Prostate gland (tissue), 2 donors: ENCODE measurements at regions not wholly inside any gene's neighbourhood (a gene's known extent, or its start where the extent isn't known, plus 50 kb on each side); places are given as distances from the start of the nearest gene placed in this dataset.

Source experiments
- POLR2A ChIP-seq: fragments of 450-650 bp; IDR thresholded peaks from one replicate; pipeline ENCODE4 v1.6.1; 2016; ENCODE audit warnings: antibody characterized with exemption, mild to moderate bottlenecking
- POLR2AphosphoS5 ChIP-seq: sonication (generic); formaldehyde crosslinking; IDR thresholded peaks from one replicate; pipeline ENCODE4 v1.6.1; 2017; ENCODE audit warnings: antibody characterized with exemption
- TF ChIP-seq, protein P1 (sequence below), 4 experiments: fragments of 200-600 bp in 2 of 4; fragments of 450-650 bp in 2 of 4; sonication (generic) in 2 of 4; IDR thresholded peaks; 1 replicate in 3 of 4; 2 replicates in 1 of 4; pipeline ENCODE4 v1.5.1; 2016 to 2019; ENCODE audit warnings: antibody characterized with exemption in 4 of 4, mild to moderate bottlenecking in 2 of 4, moderate library complexity in 2 of 4

DNA sequence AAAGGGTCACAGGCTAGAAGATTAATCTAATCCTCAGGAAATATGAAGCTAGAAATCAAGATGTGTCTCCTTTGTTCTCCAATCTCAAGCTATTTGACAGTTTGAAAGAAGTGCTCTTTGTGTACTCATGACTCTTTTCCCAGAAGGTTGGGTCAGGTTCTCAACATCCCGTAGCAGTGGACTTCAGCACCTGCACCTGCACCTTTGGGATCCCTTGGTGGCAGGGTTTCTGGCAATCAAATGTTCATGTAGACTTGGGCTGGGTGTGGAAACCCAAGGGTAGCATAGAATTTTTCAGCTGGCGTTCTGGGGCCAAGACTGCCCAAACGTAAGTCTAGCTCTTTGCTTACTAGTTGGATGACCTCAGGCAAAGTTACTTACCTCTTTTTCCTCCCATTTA lies 134.4 kb downstream of the ADRA2A start:
- TF ChIP-seq, protein P1, sequence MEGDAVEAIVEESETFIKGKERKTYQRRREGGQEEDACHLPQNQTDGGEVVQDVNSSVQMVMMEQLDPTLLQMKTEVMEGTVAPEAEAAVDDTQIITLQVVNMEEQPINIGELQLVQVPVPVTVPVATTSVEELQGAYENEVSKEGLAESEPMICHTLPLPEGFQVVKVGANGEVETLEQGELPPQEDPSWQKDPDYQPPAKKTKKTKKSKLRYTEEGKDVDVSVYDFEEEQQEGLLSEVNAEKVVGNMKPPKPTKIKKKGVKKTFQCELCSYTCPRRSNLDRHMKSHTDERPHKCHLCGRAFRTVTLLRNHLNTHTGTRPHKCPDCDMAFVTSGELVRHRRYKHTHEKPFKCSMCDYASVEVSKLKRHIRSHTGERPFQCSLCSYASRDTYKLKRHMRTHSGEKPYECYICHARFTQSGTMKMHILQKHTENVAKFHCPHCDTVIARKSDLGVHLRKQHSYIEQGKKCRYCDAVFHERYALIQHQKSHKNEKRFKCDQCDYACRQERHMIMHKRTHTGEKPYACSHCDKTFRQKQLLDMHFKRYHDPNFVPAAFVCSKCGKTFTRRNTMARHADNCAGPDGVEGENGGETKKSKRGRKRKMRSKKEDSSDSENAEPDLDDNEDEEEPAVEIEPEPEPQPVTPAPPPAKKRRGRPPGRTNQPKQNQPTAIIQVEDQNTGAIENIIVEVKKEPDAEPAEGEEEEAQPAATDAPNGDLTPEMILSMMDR (IDR thresholded peaks at IDR 0.05), result no peak
- TF ChIP-seq POLR2AphosphoS5, result no peak
- TF ChIP-seq POLR2A, result no peak
